SKM-1 treated with dmso at 0.1 percent for 144 hours (cell line): ENCODE measurements at regions not wholly inside any gene's neighbourhood (a gene's known extent, or its start where the extent isn't known, plus 50 kb on each side); places are given as distances from the start of the nearest gene placed in this dataset.
"Not testable (repeated sequence)": the region's sequence is repeated elsewhere in the genome, so short reads cannot be mapped to it uniquely, and the experiment has no call there.

Source experiments
- DNase-seq: peaks from one replicate; lab custom pipeline; 2025; ENCODE audit not compliant: unreplicated experiment; lab: John Stamatoyannopoulos, UW

DNA sequence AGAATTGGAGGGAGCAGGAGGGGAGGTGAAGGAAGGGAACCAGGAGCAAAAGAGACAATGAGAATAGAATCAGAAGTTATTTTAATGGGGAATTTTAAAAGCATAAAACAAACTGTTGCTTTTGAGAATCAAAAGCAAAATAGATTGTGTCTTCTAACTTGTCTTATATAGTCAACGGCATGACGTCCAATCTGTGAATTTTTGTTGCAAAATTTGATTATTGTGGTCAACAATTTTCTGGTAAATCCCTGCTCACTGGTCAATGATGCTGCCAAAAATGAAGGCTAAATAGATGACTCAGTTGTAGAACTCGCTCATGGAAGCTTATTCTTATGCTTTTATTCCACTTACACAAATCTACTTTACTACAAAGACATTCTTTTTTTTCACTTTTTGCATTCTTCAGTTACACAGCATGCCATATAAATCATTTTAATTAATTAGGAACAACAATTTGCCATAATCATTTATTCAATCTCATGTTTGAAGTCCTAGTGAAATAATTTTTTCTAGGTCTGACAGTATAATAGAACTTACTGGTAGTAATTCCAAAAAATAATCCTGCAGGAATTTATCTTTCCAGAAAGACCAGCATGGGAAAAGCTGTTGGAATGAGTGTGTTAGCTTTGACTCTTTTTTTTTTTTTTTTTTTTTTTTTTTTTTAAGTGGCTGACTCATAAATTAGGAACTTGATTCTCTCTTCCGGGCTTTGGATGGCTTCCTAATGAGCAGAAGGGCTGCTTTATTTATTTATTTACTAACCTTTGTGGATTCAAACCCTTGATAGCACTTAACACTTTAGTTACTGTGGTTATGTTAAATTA, 256.9 kb downstream of the SPRY2 start:
- no peak for DNase-seq

DNA sequence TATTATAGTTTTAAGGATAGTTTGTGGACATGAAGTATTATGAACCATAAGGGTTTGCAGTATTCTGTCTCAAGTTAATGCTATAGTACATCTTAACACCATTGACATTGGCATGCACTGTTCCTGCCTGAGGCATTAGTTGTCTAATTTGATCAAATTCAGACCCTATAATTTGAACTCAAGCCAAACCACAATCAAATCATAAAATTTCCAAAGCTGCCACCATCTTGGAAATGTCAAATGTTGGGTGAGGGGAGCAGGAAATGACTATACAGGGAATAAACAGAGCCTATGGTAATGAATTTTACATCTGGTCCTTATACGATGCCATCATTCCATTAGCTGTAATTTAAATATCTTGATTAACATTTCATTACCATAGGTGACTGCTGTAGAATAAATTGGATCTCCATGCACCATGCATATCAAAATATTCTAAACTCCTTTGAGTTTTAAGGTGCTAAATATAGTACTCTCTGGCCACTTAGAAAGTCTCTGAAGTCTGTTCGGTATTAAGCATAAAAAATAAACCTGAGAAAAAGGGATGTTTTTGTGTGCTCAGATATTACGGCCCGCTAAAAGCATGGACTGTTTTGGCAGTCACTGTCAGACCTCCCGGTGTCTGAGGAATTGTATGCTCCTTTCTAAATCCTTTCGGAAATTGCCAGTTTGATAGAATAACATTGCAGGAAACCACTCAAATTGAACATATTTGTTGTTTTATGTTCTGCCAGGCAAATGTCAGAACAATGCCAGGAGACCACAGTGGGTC, 257.7 kb downstream of the SPRY2 start:
- DNase-seq = no peak

DNA sequence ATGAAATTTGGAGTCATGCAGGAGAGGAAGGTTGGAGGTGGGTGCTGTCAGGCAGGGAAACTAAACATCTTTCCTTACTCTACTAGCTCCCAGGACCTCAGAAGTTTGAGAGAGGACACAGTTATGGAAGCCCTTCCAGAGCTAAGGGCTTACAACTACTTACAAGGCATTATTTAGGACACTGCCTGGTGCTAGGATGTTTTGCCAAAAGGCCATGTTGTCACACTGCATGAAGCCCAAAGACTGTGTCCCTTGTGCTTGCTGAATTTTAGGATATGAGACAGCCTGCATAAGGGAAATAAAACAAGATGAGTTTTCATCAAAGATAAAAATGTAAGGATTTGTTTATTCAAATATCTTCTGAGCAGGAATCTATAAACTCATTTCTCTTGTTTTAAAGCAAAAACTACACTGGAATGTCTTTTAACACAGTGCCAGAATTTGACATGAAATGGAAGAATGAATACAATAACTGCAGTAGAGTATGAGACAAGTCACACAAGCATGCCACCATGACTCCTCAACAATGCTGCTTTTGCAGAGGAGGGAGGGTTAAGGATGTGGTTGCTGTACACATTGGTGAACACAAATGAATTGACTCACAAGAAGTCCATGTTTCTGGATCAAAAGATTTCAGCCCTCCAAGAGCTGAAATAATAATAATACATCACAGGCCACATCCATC, 258.4 kb downstream of the SPRY2 start:
- no peak for DNase-seq

DNA sequence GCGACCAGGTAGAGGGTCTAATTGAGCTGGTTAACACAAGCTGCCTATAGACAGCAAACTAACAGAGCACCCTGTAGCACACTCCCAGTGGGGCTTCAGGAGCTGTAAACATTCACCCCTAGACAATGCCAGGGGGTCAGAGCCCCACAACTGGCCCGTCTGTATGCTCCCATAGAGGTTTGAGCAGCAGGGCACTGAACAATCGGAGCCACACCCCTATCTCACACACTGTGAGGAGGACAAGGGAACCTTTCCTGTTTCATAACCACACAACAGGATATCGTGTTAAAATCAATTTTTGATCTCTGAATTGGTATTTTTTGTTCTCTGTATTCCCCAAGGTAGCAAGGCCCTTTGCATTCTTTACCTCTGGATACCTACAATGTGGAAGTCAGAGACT, 266.1 kb downstream of the SPRY2 start:
- DNase-seq = no peak

DNA sequence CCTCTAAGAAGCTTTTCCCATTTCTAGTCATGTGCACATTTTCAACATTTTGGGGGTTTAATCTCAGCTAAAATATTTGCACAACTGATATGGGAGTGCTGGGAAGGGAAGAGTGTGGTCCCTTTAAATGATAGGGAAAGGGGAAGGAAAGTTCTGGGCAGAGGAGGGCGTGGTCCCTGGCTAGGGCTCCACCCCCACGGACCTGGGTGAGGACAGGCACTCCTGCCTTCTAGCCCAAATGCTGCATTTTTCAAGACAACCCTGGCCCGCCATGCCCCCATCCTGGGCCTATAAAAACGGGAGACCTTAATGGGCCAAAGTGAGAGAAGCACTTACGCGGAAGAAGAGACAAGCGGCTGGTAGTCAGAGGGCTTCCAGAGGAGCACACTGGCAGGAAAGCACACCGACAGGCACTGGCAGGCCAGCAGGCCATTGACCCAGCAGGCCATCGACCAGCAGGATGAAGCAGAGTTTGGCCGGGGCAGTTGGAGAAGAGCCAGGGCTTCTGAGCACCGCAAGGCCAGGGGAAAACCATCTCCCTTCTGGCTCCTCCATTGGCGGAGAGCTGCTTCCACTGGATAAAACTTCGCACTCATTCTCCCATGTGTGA, 266.7 kb downstream of the SPRY2 start:
- no peak for DNase-seq

DNA sequence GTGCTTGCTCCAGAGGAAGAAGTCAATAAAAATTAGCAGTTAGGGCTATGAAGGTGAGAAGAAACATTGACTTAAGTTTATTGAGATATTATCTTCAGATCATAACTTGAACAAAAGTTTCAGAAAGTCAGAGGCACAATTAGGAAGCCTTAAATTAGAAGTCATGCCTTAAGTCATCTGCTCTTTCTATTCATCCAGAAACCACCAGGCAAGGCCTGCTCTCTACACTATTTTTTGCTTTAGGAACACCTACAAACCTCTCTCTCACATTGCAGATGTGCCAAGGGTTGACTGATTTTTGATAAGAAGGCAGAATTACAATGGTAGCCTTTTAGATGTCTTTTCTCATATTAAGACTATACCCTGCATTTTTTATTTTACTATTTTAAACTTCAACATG, 268.7 kb downstream of the SPRY2 start:
- no peak for DNase-seq

DNA sequence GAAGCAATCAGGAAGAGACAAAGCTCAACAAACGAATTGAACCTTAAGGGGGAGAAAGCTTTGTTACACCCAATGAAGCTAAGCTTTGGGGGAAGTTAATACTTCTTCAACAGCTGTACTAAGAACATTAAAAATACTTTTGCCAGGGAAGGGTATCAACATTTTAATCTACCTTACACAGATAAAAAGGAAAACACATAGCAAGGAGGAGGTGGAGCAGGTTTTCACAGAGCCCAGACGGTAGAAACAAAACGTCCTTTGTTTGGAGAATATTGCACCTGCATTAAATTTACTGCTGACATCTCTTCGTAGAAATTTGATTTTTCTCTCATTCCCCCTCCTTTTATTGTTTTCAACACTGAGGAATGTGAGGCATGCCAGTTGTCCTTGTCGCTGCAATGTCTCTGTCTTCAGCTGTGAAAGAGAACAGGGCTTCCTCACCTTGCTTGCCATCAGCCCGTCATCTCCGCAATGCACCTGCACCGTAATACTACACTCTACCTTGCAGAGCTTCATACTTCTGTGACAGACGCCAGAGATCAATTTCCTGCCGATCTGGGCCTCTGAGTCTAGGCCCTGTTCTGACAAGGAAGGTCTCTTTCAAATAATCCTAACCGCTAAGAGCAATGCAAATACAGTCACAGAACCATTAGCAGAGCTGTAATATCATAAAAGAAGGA, 270.8 kb downstream of the SPRY2 start:
- no peak for DNase-seq

DNA sequence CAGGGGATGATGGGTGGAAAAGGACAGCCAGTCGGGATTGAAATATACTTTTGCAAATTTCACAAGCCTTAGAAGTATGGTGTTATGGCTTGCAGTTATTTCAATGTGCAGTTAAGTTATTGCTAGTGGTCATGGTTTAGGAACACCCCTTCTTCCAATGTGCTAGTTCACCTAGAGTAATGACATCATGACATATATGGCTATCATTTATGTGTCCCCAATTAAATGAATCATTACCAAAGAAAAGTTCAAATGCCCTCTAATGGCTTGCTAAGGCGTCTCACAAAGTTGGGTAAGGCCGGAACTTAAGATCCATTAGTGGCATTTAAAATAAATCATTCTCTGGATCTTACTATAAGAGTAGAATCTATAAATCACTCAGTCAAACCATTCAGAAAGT, 271.6 kb downstream of the SPRY2 start:
- no peak for DNase-seq

DNA sequence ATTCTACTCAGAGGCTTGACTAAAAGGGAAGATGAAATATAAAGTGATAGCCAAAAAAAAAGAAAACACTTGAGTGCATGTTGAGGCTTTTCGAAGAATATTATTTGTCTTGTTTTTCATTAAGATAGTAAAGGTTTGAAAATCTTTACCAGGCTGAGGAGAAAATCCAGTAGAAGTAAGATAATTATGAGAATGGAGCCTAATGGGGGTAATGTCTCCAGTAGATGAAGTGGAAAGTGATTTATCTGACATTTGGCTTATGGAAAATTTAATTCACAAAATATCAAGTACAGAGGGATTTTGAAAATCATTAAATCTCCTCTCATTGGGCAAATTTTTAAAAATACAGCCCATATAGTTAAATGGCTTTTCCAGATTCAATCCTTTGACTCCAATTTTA, 274.9 kb downstream of the SPRY2 start:
- no peak for DNase-seq

DNA sequence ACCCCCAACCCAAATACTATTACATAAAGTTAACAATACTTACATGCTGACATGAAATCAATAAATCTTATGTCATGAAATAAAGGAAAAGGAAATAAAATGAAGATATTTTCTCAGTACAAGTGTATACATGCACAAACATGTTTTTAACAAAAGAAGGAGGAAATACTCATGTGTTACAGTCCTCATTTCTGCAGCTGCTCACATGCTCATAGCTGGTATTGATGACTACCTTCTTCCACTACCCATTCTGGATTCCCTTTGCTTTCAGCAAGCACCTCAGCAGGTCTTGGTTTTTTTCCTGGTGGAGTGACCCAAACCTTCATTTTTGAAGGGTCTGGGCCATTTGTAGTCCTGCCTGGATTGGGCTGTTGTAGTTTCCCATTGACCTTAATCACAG, 278.5 kb downstream of the SPRY2 start:
- not testable (repeated sequence) for DNase-seq

DNA sequence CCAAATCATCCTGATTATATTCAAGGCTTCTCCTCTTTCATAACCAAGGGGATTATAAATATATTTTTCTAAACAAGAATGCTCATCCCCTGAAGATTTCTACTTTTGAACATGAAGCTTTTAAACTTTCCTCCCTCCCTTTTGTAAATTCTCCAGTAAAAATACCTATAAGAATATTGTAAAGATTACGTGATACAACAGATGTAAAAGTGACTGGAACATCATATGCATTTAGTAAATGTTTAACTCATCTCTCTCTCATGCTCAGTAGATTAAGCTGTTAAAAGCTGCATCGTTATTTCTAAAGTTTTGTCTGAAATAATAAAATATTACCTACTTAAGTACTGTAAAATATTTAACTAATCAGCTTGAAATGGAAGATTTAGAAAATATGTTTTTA, 281.1 kb downstream of the SPRY2 start:
- no peak for DNase-seq

DNA sequence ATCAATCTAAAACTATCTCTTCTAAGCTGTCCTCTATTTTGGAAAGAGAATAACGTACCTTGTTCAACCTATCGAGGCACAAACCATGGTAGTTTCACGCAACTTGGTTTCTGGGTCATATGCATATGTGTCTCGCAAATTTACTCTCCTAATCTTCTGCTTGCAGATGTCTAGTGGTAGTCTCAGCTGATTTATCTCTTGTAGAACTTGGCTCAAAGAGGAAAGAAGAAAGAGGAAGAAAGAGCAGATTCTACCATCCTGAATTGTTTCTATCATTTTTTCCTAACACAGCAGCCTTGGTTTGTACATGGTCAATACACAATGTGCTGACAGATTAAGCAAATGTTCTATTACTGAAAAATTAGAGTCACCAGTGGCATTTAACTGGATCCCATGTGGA, 282.3 kb downstream of the SPRY2 start:
- no peak for DNase-seq

DNA sequence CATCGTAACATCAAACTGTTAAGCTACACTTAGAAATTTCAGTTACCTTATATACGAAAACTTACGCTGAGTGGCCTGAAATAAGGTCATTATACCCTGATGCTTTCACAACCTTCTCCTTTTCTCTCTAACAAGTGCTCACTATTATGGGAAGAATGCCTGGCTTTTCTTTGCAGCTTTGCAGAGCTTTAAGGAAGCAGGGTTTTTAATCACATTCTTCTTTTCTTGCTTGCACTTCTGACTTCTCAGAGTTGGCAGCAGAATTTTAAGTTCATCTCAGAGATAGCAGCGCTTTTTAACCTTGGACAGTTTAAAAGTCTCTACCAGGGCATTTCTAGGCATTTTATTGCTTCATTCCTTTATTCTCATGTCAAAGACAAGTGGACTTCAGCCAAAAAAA, 285.1 kb downstream of the SPRY2 start:
- DNase-seq = no peak

DNA sequence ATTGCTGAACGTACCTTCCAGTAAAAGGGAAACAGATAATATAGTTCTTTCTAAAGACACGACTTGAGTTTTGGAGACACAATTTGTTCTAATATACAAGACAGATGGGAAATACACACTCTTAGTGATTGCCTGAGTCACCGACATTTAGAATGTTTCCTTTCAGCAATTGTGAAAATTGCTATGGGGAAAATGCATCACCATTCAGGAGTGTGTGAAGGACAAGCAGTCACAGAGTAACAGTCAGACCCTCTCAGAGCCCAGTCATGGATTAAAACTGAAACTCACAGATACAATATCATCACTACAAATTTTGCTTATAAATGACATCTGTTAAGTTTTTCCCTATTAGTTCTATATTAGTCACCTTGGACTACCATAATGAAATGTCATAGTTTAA, 286.1 kb downstream of the SPRY2 start:
- DNase-seq = no peak

DNA sequence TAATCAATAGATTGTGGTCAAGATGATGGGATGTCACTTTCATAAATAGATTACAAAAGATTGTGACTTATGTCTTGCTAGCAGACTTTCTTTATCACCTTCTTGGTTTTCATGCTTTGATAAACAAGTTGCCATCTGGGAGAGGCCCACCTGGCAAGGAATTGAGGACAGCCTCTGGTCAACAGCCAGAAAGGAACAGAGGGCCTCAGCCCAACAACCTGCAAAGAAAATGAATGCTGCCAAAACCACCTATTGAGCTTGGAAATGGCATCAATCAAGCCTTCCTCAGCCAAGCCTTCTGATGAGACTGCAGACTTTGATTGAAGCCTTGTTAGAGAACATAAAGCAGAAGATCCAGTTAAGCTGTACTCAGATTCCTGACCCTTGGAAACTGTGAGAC, 288.6 kb downstream of the SPRY2 start:
- DNase-seq = no peak

DNA sequence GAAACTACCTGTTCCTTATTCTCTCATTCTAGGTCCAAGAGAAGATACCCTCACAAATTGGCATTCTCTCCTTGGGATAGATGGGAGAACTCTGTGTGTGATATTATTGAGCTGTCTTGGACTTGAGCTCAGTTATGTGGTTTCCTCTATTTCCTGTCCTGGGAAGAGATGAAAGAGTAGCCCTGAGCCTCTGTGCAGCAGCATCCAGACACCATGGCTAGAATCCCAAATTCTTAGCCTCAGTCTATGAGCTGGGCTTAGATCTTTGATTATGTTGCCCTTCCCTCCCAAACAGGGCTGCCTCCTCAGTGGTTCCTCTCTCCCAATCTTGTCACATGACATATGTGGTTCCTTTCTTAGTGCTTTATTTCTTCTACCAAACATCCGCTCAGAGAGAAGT, 290.7 kb downstream of the SPRY2 start:
- no peak for DNase-seq

DNA sequence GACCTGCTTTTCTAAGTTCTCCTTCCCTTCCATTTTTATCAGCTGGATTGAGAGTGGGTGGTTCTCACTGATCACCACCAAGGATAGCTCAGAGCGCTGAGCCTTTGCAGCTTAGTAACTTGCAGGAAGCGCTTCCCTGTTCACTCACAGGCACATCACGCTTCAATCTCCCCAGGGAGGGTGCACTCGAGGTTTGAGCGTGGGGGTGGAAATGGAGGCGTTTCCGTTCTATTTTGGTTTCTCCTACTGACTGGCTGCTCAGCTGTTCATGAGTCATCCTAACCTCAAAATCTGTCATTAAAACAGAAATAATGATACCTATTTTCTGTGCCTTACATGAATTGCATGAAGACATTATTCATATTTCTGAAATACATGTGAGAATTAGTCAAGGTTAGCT, 292.1 kb downstream of the SPRY2 start:
- DNase-seq = peak; percentile 94

DNA sequence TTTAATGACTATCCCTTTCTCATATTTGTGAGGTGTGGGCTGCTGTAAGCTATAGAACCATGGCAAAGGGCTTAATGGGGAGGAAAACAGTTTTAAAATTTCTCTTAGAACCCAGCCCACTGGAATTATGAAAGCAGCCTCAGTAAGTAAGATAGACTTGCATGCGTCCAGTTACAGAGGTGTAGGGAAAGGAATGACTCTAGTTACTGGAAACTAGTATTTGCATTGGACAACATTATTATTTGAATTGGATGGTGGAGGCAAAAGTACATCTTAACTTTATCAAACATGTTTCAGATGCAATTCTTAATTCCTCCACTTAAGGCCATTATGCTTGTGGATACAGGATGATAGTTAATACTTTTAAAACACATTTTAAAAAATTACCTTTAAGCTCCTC, 292.9 kb downstream of the SPRY2 start:
- DNase-seq = no peak

DNA sequence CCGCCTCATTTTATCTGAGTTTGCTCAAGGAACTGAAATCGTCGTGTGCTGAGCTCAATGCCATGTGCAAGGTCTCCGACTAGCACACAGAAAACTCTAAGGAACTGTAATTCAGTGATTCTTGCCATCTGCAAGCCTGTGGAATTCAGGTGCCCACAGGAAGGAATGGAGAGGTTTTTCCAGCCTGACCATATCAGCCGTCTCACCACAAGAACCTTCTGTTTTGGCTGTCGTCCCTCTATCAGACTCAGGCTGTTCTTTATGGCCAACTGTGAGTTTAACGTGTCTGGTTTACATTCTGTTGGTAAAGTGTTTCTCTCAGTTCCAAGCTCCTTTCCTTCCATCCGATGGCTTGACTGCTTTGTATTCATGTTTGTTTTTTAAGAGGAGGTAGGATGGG, 293.5 kb downstream of the SPRY2 start:
- no peak for DNase-seq

DNA sequence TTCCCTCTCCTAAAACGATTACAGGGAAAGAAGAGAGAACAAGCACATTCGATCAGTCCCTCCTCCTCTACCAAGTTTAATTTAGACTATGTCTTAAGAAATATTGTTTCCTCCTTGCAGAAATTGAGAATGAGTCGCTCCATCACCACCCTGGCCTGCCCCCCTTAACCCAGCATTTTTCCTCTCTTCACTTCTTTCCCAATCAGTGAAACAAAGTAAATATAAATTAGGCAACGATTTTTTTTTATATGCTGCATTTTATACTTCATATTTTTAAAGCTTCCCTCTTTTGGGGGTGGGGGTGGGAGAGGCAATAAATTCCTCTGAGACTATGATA, 300.0 kb downstream of the SPRY2 start:
- no peak for DNase-seq
